Body of pancreas (tissue), 4 donors: ENCODE measurements at regions not wholly inside any gene's neighbourhood (a gene's known extent, or its start where the extent isn't known, plus 50 kb on each side); places are given as distances from the start of the nearest gene placed in this dataset.

Experiments used
- CTCF ChIP-seq, 7 experiments: fragments of 450-650 bp in 4 of 7; fragments of 200-600 bp in 3 of 7; sonication (generic) in 3 of 7; IDR thresholded peaks; one replicate each; pipeline ENCODE4 v1.5.1; 2016 to 2019; ENCODE audit warnings: antibody characterized with exemption in 7 of 7
- POLR2A ChIP-seq, 3 donors: fragments of 450-650 bp; IDR thresholded peaks; one replicate each; pipeline ENCODE4 v1.6.1; 2016; ENCODE audit warnings: antibody characterized with exemption in 3 of 3, mild to moderate bottlenecking in 2 of 3

- no peak for TF ChIP-seq CTCF (IDR thresholded peaks at IDR 0.05)
- TF ChIP-seq POLR2A (IDR thresholded peaks at IDR 0.05): no peak
Measured at GRCh38 chrX:65925005-65925404, 114.9 kb downstream of the VSIG4 start.
